PC-9 (cell line): ENCODE measurements at regions not wholly inside any gene's neighbourhood (a gene's known extent, or its start where the extent isn't known, plus 50 kb on each side); places are given as distances from the start of the nearest gene placed in this dataset.

ENCODE experiments used
- BruUV-seq: library from RNA; stranded (reverse); fragments of 400-500 nt; replicated peaks from 2 replicates; lab custom pipeline; 2021; lab: Mats Ljungman, UMichigan
- CTCF ChIA-PET: fragments of 300-600 bp; sonication (Branson Sonifier 250); formaldehyde crosslinking; loops from one replicate; lab custom pipeline; 2022; ENCODE audit warnings: antibody characterized with exemption; lab: Charles Lee
- POLR2A ChIA-PET: fragments of 300-600 bp; sonication (Branson Sonifier 250); formaldehyde crosslinking; loops from one replicate; lab custom pipeline; 2022; ENCODE audit warnings: antibody characterized with exemption; ENCODE audit not compliant: unreplicated experiment; lab: Charles Lee
- DNase-seq, 2 experiments: peaks; one replicate each; pipeline versions ENCODE4 v3.0.0 to v3.0.0-alpha.2; 2015 to 2022; ENCODE audit warnings: mixed read lengths in 1 of 2
- H2AFZ ChIP-seq: fragments of 200-600 bp; sonication (generic); 2 replicates; pipeline ENCODE4 v1.8.1; 2017; ENCODE audit warnings: antibody characterized with exemption
- H3F3A ChIP-seq: fragments of 200-600 bp; sonication (generic); 2 replicates; pipeline ENCODE4 v1.8.1; 2017; ENCODE audit warnings: antibody characterized with exemption, mild to moderate bottlenecking, low read depth; ENCODE audit not compliant: insufficient read depth
- H3K27ac ChIP-seq: fragments of 200-600 bp; sonication (generic); 2 replicates; pipeline ENCODE4 v1.6.1; 2016; ENCODE audit warnings: mixed run types
- H3K27me3 ChIP-seq: fragments of 200-600 bp; sonication (generic); 2 replicates; pipeline ENCODE4 v1.6.1; 2016; ENCODE audit warnings: low read depth, mixed run types; ENCODE audit not compliant: insufficient read depth
- H3K36me3 ChIP-seq: fragments of 200-600 bp; sonication (generic); 2 replicates; pipeline ENCODE4 v1.6.1; 2016; ENCODE audit warnings: low read depth, mixed run types
- H3K4me1 ChIP-seq: fragments of 200-600 bp; sonication (generic); replicated peaks from 2 replicates; pipeline ENCODE4 v1.6.1; 2016; ENCODE audit warnings: mixed run types; ENCODE audit not compliant: insufficient read depth
- H3K4me2 ChIP-seq: fragments of 200-600 bp; sonication (generic); 2 replicates; pipeline ENCODE4 v1.6.1; 2017; ENCODE audit warnings: mixed run types
- H3K4me3 ChIP-seq: fragments of 200-600 bp; sonication (generic); 2 replicates; pipeline ENCODE4 v1.6.1; 2016; ENCODE audit warnings: mixed run types
- H3K79me2 ChIP-seq: fragments of 200-600 bp; sonication (generic); 2 replicates; pipeline ENCODE4 v1.6.1; 2017; ENCODE audit warnings: low read depth, mixed run types
- H3K9me2 ChIP-seq: fragments of 200-600 bp; sonication (generic); 2 replicates; pipeline ENCODE4 v1.8.1; 2017; ENCODE audit warnings: mild to moderate bottlenecking; ENCODE audit not compliant: insufficient read depth
- H3K9me3 ChIP-seq: fragments of 200-600 bp; sonication (generic); 2 replicates; pipeline ENCODE4 v1.8.1; 2016; ENCODE audit warnings: low read depth; ENCODE audit not compliant: insufficient read depth
- H4K20me1 ChIP-seq: fragments of 200-600 bp; sonication (generic); 2 replicates; pipeline ENCODE4 v1.8.1; 2017; ENCODE audit not compliant: insufficient read depth
- CTCF ChIP-seq: fragments of 200-600 bp; sonication (generic); conservative IDR thresholded peaks from 2 replicates; pipeline ENCODE4 v1.6.1; 2017; ENCODE audit warnings: mixed run types, antibody characterized with exemption, mild to moderate bottlenecking, moderate library complexity
- EZH2 ChIP-seq: fragments of 200-600 bp; sonication (generic); IDR thresholded peaks from 2 replicates; pipeline ENCODE4 v1.8.0; 2017; ENCODE audit warnings: antibody characterized with exemption, low read depth
- intact Hi-C: fragments of 100-400 bp; cut with micrococcal nuclease; formaldehyde crosslinking; loops from one replicate; pipeline ENCODE4 v1.10.0; 2022; ENCODE audit not compliant: unreplicated experiment

GRCh38 chr5:108653201-108653600 is 94.5 kb upstream of the FER start:
- intact Hi-C loops: no loop called here
- Histone ChIP-seq H4K20me1 (no peaks in the 10 kb centered on the region), H3K79me2 (no peaks in the 10 kb centered on the region), H3K36me3 (no peaks in the 10 kb centered on the region), H3K27me3 (no peaks in the 10 kb centered on the region), H3K9me2 (no peaks in the 10 kb centered on the region), H3K27ac (no peak overlapping the region), H3F3A (peaks cover 4% of the 10 kb centered on the region; the same call in 1 of the 2 replicates), H3K4me2 (no peak overlapping the region), H3K9me3 (0 out of 2 replicates have a peak, but pooled peaks cover 4% of the 10 kb centered on the region), H3K4me1 (peaks cover 23% of the 10 kb centered on the region), H3K4me3 (no peak overlapping the region), H2AFZ (no peak overlapping the region)
- POLR2A ChIA-PET: no interaction called here
- no TSS peak for BruUV-seq
- TF ChIP-seq EZH2 (no peak), CTCF (no peak)
- CTCF ChIA-PET: no interaction called here
- no peak for DNase-seq

GRCh38 chr5:108650997-108651396 is 96.7 kb upstream of the FER start:
- H3K36me3 ChIP-seq: no peaks in the 10 kb centered on the region
- no peaks in the 10 kb centered on the region for H3K79me2 ChIP-seq
- no peaks in the 10 kb centered on the region for H3K9me2 ChIP-seq
- no TSS peak for BruUV-seq
- no peak overlapping the region for H2AFZ ChIP-seq
- H3K4me1 ChIP-seq: peaks cover 13% of the 10 kb centered on the region
- no peak for DNase-seq
- no peak overlapping the region for H3K4me3 ChIP-seq
- H3K27me3 ChIP-seq: no peaks in the 10 kb centered on the region
- no peak overlapping the region for H3K27ac ChIP-seq
- ChIA-PET CTCF (no interaction called here), POLR2A (no interaction called here)
- no peak overlapping the region for H3K4me2 ChIP-seq
- H3K9me3 ChIP-seq: peaks cover 4% of the 10 kb centered on the region; the same call in 1 of the 2 replicates
- TF ChIP-seq CTCF (no peak), EZH2 (no peak)
- no peaks in the 10 kb centered on the region for H4K20me1 ChIP-seq
- intact Hi-C loops: no loop called here
- H3F3A ChIP-seq: 0 out of 2 replicates have a peak, but pooled peaks cover 4% of the 10 kb centered on the region

GRCh38 chr5:108649646-108650045 is 98.1 kb upstream of the FER start:
- no TSS peak for BruUV-seq
- H3K27ac ChIP-seq: no peak overlapping the region
- H3K79me2 ChIP-seq: no peaks in the 10 kb centered on the region
- intact Hi-C loops: no loop called here
- H3K4me3 ChIP-seq: no peak overlapping the region
- H3K36me3 ChIP-seq: no peaks in the 10 kb centered on the region
- DNase-seq: no peak
- peaks cover 4% of the 10 kb centered on the region; the same call in 1 of the 2 replicates for H3K9me3 ChIP-seq
- ChIA-PET POLR2A (no interaction called here), CTCF (no interaction called here)
- no peaks in the 10 kb centered on the region for H3K27me3 ChIP-seq
- H3F3A ChIP-seq: no peaks in the 10 kb centered on the region
- no peak overlapping the region for H2AFZ ChIP-seq
- no peaks in the 10 kb centered on the region for H3K9me2 ChIP-seq
- H4K20me1 ChIP-seq: no peaks in the 10 kb centered on the region
- H3K4me1 ChIP-seq: 0 out of 2 replicates have a peak, but pooled peaks cover 6% of the 10 kb centered on the region
- TF ChIP-seq CTCF (no peak), EZH2 (no peak)
- H3K4me2 ChIP-seq: no peak overlapping the region
